ENCODE measurements at regions not wholly inside any gene's neighbourhood (a gene's known extent, or its start where the extent isn't known, plus 50 kb on each side); places are given as distances from the start of the nearest gene placed in this dataset.

DNA sequence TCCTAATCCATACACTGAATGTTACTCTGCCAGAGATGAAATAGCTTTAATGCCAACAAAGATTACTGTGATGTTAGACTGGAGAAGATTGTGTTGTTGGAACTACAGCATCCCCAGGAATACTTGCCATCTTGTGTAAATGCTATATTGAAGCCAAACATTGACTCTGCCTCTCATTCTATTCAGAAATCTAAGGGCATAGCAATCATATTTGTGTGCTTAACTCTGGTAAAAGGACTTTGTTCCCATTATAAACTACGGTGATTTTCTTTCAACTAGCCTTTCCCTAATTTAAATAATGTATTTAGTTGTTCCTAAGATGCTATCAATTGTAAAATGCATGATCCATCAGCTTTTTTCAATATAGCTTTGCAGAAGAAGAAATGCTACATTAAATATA lies 498.4 kb upstream of the LRRN3 start:
- TF ChIP-seq CSDC2 (CRISPR knock-in tag; IDR thresholded peaks at IDR 0.05), result no peak
- TF ChIP-seq SNAI2 (CRISPR knock-in tag; IDR thresholded peaks at IDR 0.05), result no peak
- TF ChIP-seq ARNTL (CRISPR knock-in tag; IDR thresholded peaks at IDR 0.05; ENCODE audit: borderline replicate concordance, low read depth), result no peak
- no peak for TF ChIP-seq TOX (CRISPR knock-in tag; IDR thresholded peaks at IDR 0.05; ENCODE audit: borderline replicate concordance)
- no peak for TF ChIP-seq GLIS3 (CRISPR knock-in tag; IDR thresholded peaks at IDR 0.05)
- no peak for TF ChIP-seq ESRRG (CRISPR knock-in tag; IDR thresholded peaks at IDR 0.05)
- TF ChIP-seq ZFP30 (CRISPR knock-in tag; IDR thresholded peaks at IDR 0.05), result no peak
- TF ChIP-seq ZC3H10 (CRISPR knock-in tag; IDR thresholded peaks at IDR 0.05), result no peak
- TF ChIP-seq, protein P1, sequence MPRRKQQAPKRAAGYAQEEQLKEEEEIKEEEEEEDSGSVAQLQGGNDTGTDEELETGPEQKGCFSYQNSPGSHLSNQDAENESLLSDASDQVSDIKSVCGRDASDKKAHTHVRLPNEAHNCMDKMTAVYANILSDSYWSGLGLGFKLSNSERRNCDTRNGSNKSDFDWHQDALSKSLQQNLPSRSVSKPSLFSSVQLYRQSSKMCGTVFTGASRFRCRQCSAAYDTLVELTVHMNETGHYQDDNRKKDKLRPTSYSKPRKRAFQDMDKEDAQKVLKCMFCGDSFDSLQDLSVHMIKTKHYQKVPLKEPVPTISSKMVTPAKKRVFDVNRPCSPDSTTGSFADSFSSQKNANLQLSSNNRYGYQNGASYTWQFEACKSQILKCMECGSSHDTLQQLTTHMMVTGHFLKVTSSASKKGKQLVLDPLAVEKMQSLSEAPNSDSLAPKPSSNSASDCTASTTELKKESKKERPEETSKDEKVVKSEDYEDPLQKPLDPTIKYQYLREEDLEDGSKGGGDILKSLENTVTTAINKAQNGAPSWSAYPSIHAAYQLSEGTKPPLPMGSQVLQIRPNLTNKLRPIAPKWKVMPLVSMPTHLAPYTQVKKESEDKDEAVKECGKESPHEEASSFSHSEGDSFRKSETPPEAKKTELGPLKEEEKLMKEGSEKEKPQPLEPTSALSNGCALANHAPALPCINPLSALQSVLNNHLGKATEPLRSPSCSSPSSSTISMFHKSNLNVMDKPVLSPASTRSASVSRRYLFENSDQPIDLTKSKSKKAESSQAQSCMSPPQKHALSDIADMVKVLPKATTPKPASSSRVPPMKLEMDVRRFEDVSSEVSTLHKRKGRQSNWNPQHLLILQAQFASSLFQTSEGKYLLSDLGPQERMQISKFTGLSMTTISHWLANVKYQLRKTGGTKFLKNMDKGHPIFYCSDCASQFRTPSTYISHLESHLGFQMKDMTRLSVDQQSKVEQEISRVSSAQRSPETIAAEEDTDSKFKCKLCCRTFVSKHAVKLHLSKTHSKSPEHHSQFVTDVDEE (CRISPR knock-in tag; IDR thresholded peaks at IDR 0.05), result no peak
- no peak for TF ChIP-seq ISL1 (CRISPR knock-in tag; IDR thresholded peaks at IDR 0.05)
- TF ChIP-seq ZNF70 (CRISPR knock-in tag; IDR thresholded peaks at IDR 0.05), result no peak
- ATAC-seq, result no peak

GRCh38 chr7:110593355-110593754 lies 497.6 kb upstream of the LRRN3 start:
- TF ChIP-seq, protein P2, sequence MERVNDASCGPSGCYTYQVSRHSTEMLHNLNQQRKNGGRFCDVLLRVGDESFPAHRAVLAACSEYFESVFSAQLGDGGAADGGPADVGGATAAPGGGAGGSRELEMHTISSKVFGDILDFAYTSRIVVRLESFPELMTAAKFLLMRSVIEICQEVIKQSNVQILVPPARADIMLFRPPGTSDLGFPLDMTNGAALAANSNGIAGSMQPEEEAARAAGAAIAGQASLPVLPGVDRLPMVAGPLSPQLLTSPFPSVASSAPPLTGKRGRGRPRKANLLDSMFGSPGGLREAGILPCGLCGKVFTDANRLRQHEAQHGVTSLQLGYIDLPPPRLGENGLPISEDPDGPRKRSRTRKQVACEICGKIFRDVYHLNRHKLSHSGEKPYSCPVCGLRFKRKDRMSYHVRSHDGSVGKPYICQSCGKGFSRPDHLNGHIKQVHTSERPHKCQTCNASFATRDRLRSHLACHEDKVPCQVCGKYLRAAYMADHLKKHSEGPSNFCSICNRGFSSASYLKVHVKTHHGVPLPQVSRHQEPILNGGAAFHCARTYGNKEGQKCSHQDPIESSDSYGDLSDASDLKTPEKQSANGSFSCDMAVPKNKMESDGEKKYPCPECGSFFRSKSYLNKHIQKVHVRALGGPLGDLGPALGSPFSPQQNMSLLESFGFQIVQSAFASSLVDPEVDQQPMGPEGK (CRISPR knock-in tag; IDR thresholded peaks at IDR 0.05; ENCODE audit: borderline replicate concordance), result no peak
- TF ChIP-seq ZFP3 (CRISPR knock-in tag; IDR thresholded peaks at IDR 0.05), result no peak
- TF ChIP-seq ZNF8 (CRISPR knock-in tag; IDR thresholded peaks at IDR 0.05), result no peak
- no peak for TF ChIP-seq ZC3H10 (CRISPR knock-in tag; IDR thresholded peaks at IDR 0.05)
- TF ChIP-seq ESRRG (CRISPR knock-in tag; IDR thresholded peaks at IDR 0.05), result no peak
- no peak for TF ChIP-seq RARB (CRISPR knock-in tag; IDR thresholded peaks at IDR 0.05)
- no peak for TF ChIP-seq TOX (CRISPR knock-in tag; IDR thresholded peaks at IDR 0.05; ENCODE audit: borderline replicate concordance)
- TF ChIP-seq PPARA (CRISPR knock-in tag; IDR thresholded peaks at IDR 0.05; ENCODE audit: borderline replicate concordance), result no peak
- TF ChIP-seq, protein P3, sequence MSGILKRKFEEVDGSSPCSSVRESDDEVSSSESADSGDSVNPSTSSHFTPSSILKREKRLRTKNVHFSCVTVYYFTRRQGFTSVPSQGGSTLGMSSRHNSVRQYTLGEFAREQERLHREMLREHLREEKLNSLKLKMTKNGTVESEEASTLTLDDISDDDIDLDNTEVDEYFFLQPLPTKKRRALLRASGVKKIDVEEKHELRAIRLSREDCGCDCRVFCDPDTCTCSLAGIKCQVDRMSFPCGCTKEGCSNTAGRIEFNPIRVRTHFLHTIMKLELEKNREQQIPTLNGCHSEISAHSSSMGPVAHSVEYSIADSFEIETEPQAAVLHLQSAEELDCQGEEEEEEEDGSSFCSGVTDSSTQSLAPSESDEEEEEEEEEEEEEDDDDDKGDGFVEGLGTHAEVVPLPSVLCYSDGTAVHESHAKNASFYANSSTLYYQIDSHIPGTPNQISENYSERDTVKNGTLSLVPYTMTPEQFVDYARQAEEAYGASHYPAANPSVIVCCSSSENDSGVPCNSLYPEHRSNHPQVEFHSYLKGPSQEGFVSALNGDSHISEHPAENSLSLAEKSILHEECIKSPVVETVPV (CRISPR knock-in tag; IDR thresholded peaks at IDR 0.05), result no peak
- no peak for TF ChIP-seq ISL1 (CRISPR knock-in tag; IDR thresholded peaks at IDR 0.05)
- no peak for TF ChIP-seq ZNF565 (CRISPR knock-in tag; conservative IDR thresholded peaks at IDR 0.05; ENCODE audit: low read depth)
- TF ChIP-seq ZFP30 (CRISPR knock-in tag; IDR thresholded peaks at IDR 0.05), result no peak
- no peak for TF ChIP-seq OSR1 (CRISPR knock-in tag; IDR thresholded peaks at IDR 0.05)
- TF ChIP-seq, protein P4, sequence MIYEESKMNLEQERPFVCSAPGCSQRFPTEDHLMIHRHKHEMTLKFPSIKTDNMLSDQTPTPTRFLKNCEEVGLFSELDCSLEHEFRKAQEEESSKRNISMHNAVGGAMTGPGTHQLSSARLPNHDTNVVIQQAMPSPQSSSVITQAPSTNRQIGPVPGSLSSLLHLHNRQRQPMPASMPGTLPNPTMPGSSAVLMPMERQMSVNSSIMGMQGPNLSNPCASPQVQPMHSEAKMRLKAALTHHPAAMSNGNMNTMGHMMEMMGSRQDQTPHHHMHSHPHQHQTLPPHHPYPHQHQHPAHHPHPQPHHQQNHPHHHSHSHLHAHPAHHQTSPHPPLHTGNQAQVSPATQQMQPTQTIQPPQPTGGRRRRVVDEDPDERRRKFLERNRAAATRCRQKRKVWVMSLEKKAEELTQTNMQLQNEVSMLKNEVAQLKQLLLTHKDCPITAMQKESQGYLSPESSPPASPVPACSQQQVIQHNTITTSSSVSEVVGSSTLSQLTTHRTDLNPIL (CRISPR knock-in tag; IDR thresholded peaks at IDR 0.05; ENCODE audit: low read depth), result no peak
- TF ChIP-seq SNAI2 (CRISPR knock-in tag; IDR thresholded peaks at IDR 0.05), result no peak
- TF ChIP-seq ARNTL (CRISPR knock-in tag; IDR thresholded peaks at IDR 0.05; ENCODE audit: borderline replicate concordance, low read depth), result no peak
- TF ChIP-seq GLIS3 (CRISPR knock-in tag; IDR thresholded peaks at IDR 0.05), result no peak
- TF ChIP-seq ZNF70 (CRISPR knock-in tag; IDR thresholded peaks at IDR 0.05), result no peak
- no peak for ATAC-seq

- no peak for ATAC-seq
- TF ChIP-seq TOX (CRISPR knock-in tag; IDR thresholded peaks at IDR 0.05; ENCODE audit: borderline replicate concordance) (no peak), ISL1 (CRISPR knock-in tag; IDR thresholded peaks at IDR 0.05) (no peak), ZC3H10 (CRISPR knock-in tag; IDR thresholded peaks at IDR 0.05) (no peak), BACH2 (CRISPR knock-in tag; IDR thresholded peaks at IDR 0.05; ENCODE audit: borderline replicate concordance) (no peak), GLIS3 (CRISPR knock-in tag; IDR thresholded peaks at IDR 0.05) (no peak), ZNF70 (CRISPR knock-in tag; IDR thresholded peaks at IDR 0.05) (no peak), OSR1 (CRISPR knock-in tag; IDR thresholded peaks at IDR 0.05) (no peak), ZNF565 (CRISPR knock-in tag; conservative IDR thresholded peaks at IDR 0.05; ENCODE audit: low read depth) (no peak), POU6F1 (CRISPR knock-in tag; IDR thresholded peaks at IDR 0.05; ENCODE audit: borderline replicate concordance, low read depth) (no peak), ESRRG (CRISPR knock-in tag; IDR thresholded peaks at IDR 0.05) (no peak), CSDC2 (CRISPR knock-in tag; IDR thresholded peaks at IDR 0.05) (no peak), ZFP3 (CRISPR knock-in tag; IDR thresholded peaks at IDR 0.05) (no peak), TCF4 (CRISPR knock-in tag; IDR thresholded peaks at IDR 0.05; ENCODE audit: borderline replicate concordance) (no peak)
- TF ChIP-seq, protein P4 (CRISPR knock-in tag; IDR thresholded peaks at IDR 0.05; ENCODE audit: low read depth), result no peak
- TF ChIP-seq, protein P2 (CRISPR knock-in tag; IDR thresholded peaks at IDR 0.05; ENCODE audit: borderline replicate concordance), result no peak
Observed at GRCh38 chr7:110595694-110596093, 495.2 kb upstream of the LRRN3 start.

Measured in SK-N-SH treated with all-trans-retinoic acid at 6 μM for 48 hours (cell line).